Endothelial cell of umbilical vein (primary cell): ENCODE measurements at regions not wholly inside any gene's neighbourhood (a gene's known extent, or its start where the extent isn't known, plus 50 kb on each side); places are given as distances from the start of the nearest gene placed in this dataset.

Experiments used
- BruUV-seq: library from RNA; stranded (reverse); fragments of 400-500 nt; replicated peaks from 2 replicates; lab custom pipeline; 2021; lab: Mats Ljungman, UMichigan
- CTCF ChIA-PET: fragments of 300-600, 350-600 bp; sonication (Branson Sonifier 250); formaldehyde crosslinking; loops from one replicate; lab custom pipeline; 2021; ENCODE audit warnings: antibody characterized with exemption, inconsistent platforms; lab: Charles Lee
- POLR2A ChIA-PET: fragments of 300-600, 350-600 bp; sonication (Branson Sonifier 250); formaldehyde crosslinking; loops from one replicate; lab custom pipeline; 2021; ENCODE audit warnings: antibody characterized with exemption, inconsistent platforms; lab: Charles Lee
- DNase-seq: peaks from one replicate; pipeline ENCODE4 v3.0.0-alpha.2; 2011; ENCODE audit warnings: low read depth, low spot score
- FAIRE-seq: peaks from 2 replicates; lab custom pipeline; 2011; peaks lifted over from hg19 to GRCh38; lab: Jason Lieb, UNC
- H2AFZ ChIP-seq: 2 replicates; pipeline ENCODE4 v1.6.0; 2012; ENCODE audit warnings: low read depth, low read length, control low read depth, inconsistent platforms
- H3K27ac ChIP-seq: 2 replicates; pipeline ENCODE4 v1.5.1; 2011; ENCODE audit warnings: low read depth, mild to moderate bottlenecking, control low read depth, low read length, moderate library complexity; ENCODE audit not compliant: insufficient read depth
- H3K27me3 ChIP-seq, 2 experiments: 2 replicates each; pipeline versions ENCODE4 v1.6.0 to v1.6.1; 2011; ENCODE audit warnings: low read length in 2 of 2, mixed read lengths in 1 of 2; ENCODE audit not compliant: control insufficient read depth in 2 of 2, insufficient read depth in 2 of 2
- H3K36me3 ChIP-seq, 2 experiments: 2 replicates in 1 of 2; 3 replicates in 1 of 2; pipeline ENCODE4 v1.5.1; 2011; ENCODE audit warnings: low read length in 2 of 2, mild to moderate bottlenecking in 1 of 2, moderate library complexity in 1 of 2; ENCODE audit not compliant: control insufficient read depth in 2 of 2, insufficient read depth in 2 of 2; ENCODE audit errors: extremely low read depth in 1 of 2
- H3K4me1 ChIP-seq: 3 replicates; pipeline ENCODE4 v1.5.1; 2011; ENCODE audit warnings: mild to moderate bottlenecking, low read length; ENCODE audit not compliant: control insufficient read depth, insufficient read depth; ENCODE audit errors: extremely low read depth
- H3K4me2 ChIP-seq: 2 replicates; pipeline ENCODE4 v1.6.1; 2011; ENCODE audit warnings: low read length, control low read depth, mixed read lengths; ENCODE audit not compliant: insufficient read depth
- H3K4me3 ChIP-seq, 3 experiments: fragments of 200-600 bp in 1 of 3; sonication (generic), shearing (Covaris generic) in 1 of 3; replicated peaks in 1 of 3; 2 replicates each; pipeline ENCODE4 v1.5.1; 2011 to 2016; ENCODE audit warnings: control low read depth in 3 of 3, low read length in 3 of 3, mild to moderate bottlenecking in 2 of 3, inconsistent platforms in 1 of 3, low read depth in 1 of 3, moderate library complexity in 1 of 3; ENCODE audit not compliant: insufficient read depth in 1 of 3
- H3K79me2 ChIP-seq: 2 replicates; pipeline ENCODE4 v1.6.0; 2012; ENCODE audit warnings: low read length, inconsistent platforms; ENCODE audit not compliant: control insufficient read depth, insufficient read depth
- H3K9ac ChIP-seq: replicated peaks from 2 replicates; pipeline ENCODE3; 2011; ENCODE audit warnings: low read length, control low read depth; ENCODE audit not compliant: insufficient read depth; ENCODE audit errors: extremely low read depth
- H3K9me1 ChIP-seq: replicated peaks from 3 replicates; pipeline ENCODE4 v1.6.0; 2011; ENCODE audit warnings: mild to moderate bottlenecking, low read length; ENCODE audit not compliant: control insufficient read depth, insufficient read depth; ENCODE audit errors: extremely low read depth
- H3K9me3 ChIP-seq: replicated peaks from 2 replicates; pipeline ENCODE4 v1.5.1; 2012; ENCODE audit warnings: low read length, inconsistent platforms; ENCODE audit not compliant: control insufficient read depth, insufficient read depth
- H4K20me1 ChIP-seq: replicated peaks from 2 replicates; pipeline ENCODE3; 2011; ENCODE audit warnings: mild to moderate bottlenecking, low read length; ENCODE audit not compliant: control insufficient read depth, insufficient read depth; ENCODE audit errors: extremely low read depth
- EZH2 ChIP-seq: IDR thresholded peaks from 2 replicates; pipeline ENCODE4 v1.6.1; 2012; ENCODE audit warnings: borderline replicate concordance, low read depth, mild to moderate bottlenecking, moderate library complexity, low read length, inconsistent platforms; ENCODE audit not compliant: severe bottlenecking
- FOS ChIP-seq: IDR thresholded peaks from 2 replicates; pipeline ENCODE4 v1.6.1; 2011; ENCODE audit warnings: mild to moderate bottlenecking, low read length, moderate library complexity, borderline replicate concordance; ENCODE audit not compliant: insufficient read depth
- GATA2 ChIP-seq: IDR thresholded peaks from 2 replicates; pipeline ENCODE4 v1.7.0; 2011; ENCODE audit warnings: low read depth, mild to moderate bottlenecking, moderate library complexity, mixed read lengths, low read length; ENCODE audit not compliant: insufficient read length, insufficient read depth
- JUN ChIP-seq: IDR thresholded peaks from 2 replicates; pipeline ENCODE4 v1.6.1; 2011; ENCODE audit warnings: borderline replicate concordance, low read depth; ENCODE audit not compliant: insufficient read length, insufficient read depth
- MYC ChIP-seq: IDR thresholded peaks from one replicate; pipeline ENCODE4 v1.6.1; 2011; ENCODE audit warnings: mild to moderate bottlenecking, low read depth, low read length
- POLR2A ChIP-seq: IDR thresholded peaks from 2 replicates; pipeline ENCODE4 v1.6.1; 2012; ENCODE audit warnings: low read depth, mild to moderate bottlenecking, control low read depth, low read length
- POLR2AphosphoS5 ChIP-seq: IDR thresholded peaks from 2 replicates; pipeline ENCODE4 v1.6.1; 2012; ENCODE audit warnings: low read depth, mild to moderate bottlenecking, control low read depth, low read length, moderate library complexity; ENCODE audit not compliant: insufficient read depth
- dilution Hi-C: fragments of 300-500 bp; cut with MboI; formaldehyde crosslinking; loops from one replicate; pipeline ENCODE4 v1.15.0; 2019; ENCODE audit warnings: low sequenced_read_pairs; ENCODE audit not compliant: extremely low pct_ligation_motif_present
- intact Hi-C: fragments of 100-400 bp; cut with micrococcal nuclease; formaldehyde crosslinking; loops from one replicate; pipeline ENCODE4 v1.10.0; 2022
- TF ChIP-seq, protein P1 (sequence below): IDR thresholded peaks from 2 replicates; pipeline ENCODE4 v1.6.1; 2011; ENCODE audit not compliant: insufficient read depth, insufficient read length
- TF ChIP-seq, protein P2 (sequence below), 2 donors: IDR thresholded peaks; 1 replicate in 1 of 2; 2 replicates in 1 of 2; pipeline ENCODE4 v1.5.1; 2011; ENCODE audit warnings: low read length in 2 of 2, mild to moderate bottlenecking in 2 of 2, moderate library complexity in 2 of 2, control low read depth in 1 of 2, inconsistent platforms in 1 of 2, low read depth in 1 of 2; ENCODE audit not compliant: insufficient read depth in 1 of 2; ENCODE audit errors: extremely low read depth in 1 of 2

DNA sequence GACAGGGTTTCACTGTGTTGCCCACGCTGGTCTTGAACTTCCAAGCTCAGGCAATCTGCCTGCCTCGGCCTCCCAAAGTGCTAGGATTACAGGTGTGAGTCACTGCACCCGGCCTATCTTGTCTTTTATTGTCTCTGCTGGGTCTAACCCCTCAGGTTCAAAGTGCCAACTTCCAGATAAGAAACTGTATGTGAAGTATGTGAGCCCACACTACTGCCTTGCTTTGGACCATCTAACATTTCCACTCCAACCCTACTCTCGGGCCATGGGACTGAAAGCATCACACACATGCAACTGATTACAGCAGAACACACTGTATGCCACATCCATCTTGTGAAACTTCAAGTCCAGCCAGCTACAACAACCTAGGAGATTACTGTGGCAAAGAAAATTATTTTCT, 256.1 kb upstream of the VEPH1 start:
- no peak overlapping the region for H3K9ac ChIP-seq
- H3K4me1 ChIP-seq = no peaks in the 10 kb centered on the region
- TF ChIP-seq MYC (no peak), POLR2AphosphoS5 (no peak), POLR2A (no peak), JUN (no peak), FOS (no peak), EZH2 (no peak), GATA2 (no peak)
- TF ChIP-seq, protein P1, sequence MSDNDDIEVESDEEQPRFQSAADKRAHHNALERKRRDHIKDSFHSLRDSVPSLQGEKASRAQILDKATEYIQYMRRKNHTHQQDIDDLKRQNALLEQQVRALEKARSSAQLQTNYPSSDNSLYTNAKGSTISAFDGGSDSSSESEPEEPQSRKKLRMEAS = no peak
- TF ChIP-seq, protein P2, sequence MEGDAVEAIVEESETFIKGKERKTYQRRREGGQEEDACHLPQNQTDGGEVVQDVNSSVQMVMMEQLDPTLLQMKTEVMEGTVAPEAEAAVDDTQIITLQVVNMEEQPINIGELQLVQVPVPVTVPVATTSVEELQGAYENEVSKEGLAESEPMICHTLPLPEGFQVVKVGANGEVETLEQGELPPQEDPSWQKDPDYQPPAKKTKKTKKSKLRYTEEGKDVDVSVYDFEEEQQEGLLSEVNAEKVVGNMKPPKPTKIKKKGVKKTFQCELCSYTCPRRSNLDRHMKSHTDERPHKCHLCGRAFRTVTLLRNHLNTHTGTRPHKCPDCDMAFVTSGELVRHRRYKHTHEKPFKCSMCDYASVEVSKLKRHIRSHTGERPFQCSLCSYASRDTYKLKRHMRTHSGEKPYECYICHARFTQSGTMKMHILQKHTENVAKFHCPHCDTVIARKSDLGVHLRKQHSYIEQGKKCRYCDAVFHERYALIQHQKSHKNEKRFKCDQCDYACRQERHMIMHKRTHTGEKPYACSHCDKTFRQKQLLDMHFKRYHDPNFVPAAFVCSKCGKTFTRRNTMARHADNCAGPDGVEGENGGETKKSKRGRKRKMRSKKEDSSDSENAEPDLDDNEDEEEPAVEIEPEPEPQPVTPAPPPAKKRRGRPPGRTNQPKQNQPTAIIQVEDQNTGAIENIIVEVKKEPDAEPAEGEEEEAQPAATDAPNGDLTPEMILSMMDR (IDR thresholded peaks at IDR 0.05; ENCODE audit: extremely low read depth in 1 of 2, insufficient read depth in 1 of 2, low read depth in 1 of 2, low read length in 2 of 2) = no peak
- FAIRE-seq (no peak), DNase-seq (no peak)
- no peaks in the 10 kb centered on the region for H3K9me1 ChIP-seq
- no peaks in the 10 kb centered on the region for H4K20me1 ChIP-seq
- intact Hi-C loops (no loop called here), dilution Hi-C loops (no loop called here)
- no TSS peak for BruUV-seq
- H3K9me3 ChIP-seq = no peaks in the 10 kb centered on the region
- no peak overlapping the region for H2AFZ ChIP-seq
- no peak overlapping the region for H3K27ac ChIP-seq
- POLR2A ChIA-PET = no interaction called here
- CTCF ChIA-PET = no interaction called here
- H3K4me2 ChIP-seq = no peak overlapping the region
- H3K4me3 ChIP-seq = no peak overlapping the region
- no peaks in the 10 kb centered on the region for H3K79me2 ChIP-seq
- H3K36me3 ChIP-seq = no peaks in the 10 kb centered on the region
- H3K27me3 ChIP-seq = no peaks in the 10 kb centered on the region
